NT2/D1 (cell line): ENCODE measurements at regions not wholly inside any gene's neighbourhood (a gene's known extent, or its start where the extent isn't known, plus 50 kb on each side); places are given as distances from the start of the nearest gene placed in this dataset.

ENCODE experiments used
- YY1 ChIP-seq: IDR thresholded peaks from 2 replicates; pipeline ENCODE4 v1.6.1; 2011; ENCODE audit not compliant: insufficient read length, insufficient read depth
- ZNF274 ChIP-seq: IDR thresholded peaks from 2 replicates; pipeline ENCODE4 v1.6.1; 2011; ENCODE audit warnings: mild to moderate bottlenecking, low read depth, low read length

DNA sequence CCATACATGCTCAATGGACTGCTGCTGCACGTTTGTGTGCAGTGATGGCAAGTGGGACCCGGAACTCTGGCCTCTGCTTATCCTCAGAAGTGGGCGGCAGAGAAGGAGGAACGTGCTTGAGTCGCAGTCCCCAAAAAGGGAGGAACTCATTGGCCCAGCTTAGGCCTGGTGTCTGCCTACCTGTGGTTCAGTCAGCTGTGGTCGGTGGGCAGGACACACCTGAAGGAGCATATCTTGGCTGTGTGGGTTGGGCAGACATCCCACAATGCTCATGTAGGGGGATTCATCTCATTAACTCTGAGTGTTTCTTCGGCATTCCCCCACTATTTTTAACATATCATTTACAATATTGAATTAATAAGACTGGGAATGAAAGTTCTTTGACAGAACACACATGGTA, 122.9 kb upstream of the IL12B start:
- TF ChIP-seq YY1 = no peak
- TF ChIP-seq ZNF274 = no peak
